Fibroblast of pulmonary artery (primary cell): ENCODE measurements at regions not wholly inside any gene's neighbourhood (a gene's known extent, or its start where the extent isn't known, plus 50 kb on each side); places are given as distances from the start of the nearest gene placed in this dataset.
A peak's percentile ranks its signal among the peaks of the same experiment; 100 is the strongest.

Source experiments
- DNase-seq: peaks from one replicate; pipeline ENCODE4 v3.0.0-alpha.2; 2010; ENCODE audit warnings: low read depth
- H3K4me3 ChIP-seq: replicated peaks from 2 replicates; pipeline ENCODE4 v1.5.1; 2011; ENCODE audit warnings: low read depth, mild to moderate bottlenecking, control low read depth, low read length, moderate library complexity
- TF ChIP-seq, protein P1 (sequence below): IDR thresholded peaks from 2 replicates; pipeline ENCODE4 v1.5.1; 2011; ENCODE audit warnings: mild to moderate bottlenecking, control low read depth, low read length, inconsistent platforms; ENCODE audit errors: missing control alignments

DNA sequence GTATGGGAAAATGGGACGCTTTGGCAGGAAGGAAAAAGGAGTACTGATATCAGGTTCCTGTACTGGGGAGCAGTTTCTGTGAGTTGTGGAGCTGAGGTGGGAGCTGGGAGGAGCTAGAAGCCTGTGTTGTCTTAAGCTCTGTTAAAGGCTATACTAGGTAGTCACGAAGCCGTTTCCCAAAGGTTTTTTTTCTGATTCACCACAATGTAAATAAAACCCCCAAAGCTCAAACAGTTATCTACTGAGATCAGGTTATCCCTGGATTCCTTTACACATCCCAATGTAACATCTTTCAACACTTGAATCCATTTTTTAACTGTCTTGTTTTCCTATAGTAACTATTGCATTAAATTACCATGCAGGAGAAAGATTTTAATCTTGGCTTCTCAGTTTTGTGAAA is 297.4 kb upstream of the SFRP2 start:
- DNase-seq = no peak
- TF ChIP-seq, protein P1, sequence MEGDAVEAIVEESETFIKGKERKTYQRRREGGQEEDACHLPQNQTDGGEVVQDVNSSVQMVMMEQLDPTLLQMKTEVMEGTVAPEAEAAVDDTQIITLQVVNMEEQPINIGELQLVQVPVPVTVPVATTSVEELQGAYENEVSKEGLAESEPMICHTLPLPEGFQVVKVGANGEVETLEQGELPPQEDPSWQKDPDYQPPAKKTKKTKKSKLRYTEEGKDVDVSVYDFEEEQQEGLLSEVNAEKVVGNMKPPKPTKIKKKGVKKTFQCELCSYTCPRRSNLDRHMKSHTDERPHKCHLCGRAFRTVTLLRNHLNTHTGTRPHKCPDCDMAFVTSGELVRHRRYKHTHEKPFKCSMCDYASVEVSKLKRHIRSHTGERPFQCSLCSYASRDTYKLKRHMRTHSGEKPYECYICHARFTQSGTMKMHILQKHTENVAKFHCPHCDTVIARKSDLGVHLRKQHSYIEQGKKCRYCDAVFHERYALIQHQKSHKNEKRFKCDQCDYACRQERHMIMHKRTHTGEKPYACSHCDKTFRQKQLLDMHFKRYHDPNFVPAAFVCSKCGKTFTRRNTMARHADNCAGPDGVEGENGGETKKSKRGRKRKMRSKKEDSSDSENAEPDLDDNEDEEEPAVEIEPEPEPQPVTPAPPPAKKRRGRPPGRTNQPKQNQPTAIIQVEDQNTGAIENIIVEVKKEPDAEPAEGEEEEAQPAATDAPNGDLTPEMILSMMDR = no peak
- no peak overlapping the region for H3K4me3 ChIP-seq

DNA sequence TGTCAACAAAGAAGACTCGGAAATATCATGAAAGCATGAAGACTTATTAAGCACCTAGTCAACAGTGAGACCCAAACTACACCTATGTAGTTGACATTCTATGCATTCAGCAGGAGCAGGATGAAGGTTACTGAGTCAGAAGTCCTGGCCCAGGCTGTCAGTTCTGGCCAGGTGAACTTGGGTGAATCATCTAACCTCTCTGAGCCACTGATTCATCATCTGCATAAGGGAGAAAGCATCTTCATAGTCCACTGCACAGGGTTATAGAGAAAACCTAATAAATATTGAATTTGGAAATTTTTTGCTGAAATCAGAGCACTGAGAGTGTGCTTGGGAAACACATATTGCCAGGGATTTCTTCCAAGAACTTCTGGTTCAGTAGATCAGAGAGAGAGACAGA is 296.0 kb upstream of the SFRP2 start:
- no peak for DNase-seq
- TF ChIP-seq, protein P1 = no peak
- H3K4me3 ChIP-seq = no peak overlapping the region

DNA sequence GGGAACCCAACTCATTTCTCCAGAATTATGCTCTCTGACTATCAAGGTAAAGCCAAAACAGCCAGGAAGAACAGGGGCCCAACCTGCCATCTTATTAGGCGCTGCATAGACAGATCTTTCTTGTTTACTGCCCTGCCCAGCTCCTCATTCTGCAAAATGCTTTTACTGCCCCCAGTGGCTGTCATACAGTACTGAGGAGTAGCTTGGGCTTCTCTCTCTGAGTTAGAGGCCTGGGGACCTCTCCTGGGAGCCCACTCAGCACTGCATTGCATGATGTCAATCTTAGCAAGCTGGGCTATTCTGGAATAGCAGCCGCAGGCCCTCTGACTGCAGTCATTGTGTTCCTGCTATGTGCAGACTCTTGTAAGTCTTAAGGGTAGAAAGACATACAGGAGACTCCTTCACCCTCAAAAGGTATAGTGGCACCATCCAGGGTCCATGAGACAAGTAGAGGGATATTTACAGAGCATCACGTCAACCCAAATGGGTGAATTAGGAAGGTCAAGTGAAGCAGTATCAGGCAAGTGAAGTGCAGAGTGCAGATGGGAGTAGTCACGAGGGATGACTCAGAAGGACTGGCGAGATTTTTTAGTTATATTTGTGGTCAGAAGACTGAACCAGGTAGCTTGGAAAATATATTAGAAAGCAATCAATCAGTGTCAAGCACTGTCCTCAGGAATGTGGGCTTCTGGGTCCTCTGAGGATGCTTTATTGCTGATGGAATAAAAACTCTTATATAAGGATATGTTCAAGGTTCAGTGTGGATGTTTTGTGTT is 294.1 kb upstream of the SFRP2 start:
- no peak overlapping the region for H3K4me3 ChIP-seq
- DNase-seq = no peak
- TF ChIP-seq, protein P1 = peak; percentile 19

DNA sequence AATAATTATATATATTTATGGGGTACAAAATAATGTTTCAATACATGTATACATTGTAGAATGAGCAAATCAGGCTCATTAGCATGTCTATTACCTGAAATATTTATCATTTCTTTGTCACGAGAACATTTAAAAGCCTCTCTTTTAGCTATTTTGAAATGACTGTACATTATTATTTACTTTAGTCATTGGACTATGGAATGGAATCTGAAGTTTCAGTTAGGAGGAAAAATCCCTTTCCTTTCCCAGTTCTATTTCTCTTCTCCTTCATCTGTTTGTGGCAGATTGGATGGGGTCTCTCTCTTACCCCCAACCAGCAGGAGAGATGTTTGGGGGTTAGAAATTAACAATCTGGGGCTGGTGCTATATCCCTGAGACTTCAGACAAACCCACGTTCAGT is 292.5 kb upstream of the SFRP2 start:
- DNase-seq = no peak
- no peak overlapping the region for H3K4me3 ChIP-seq
- TF ChIP-seq, protein P1 = no peak

DNA sequence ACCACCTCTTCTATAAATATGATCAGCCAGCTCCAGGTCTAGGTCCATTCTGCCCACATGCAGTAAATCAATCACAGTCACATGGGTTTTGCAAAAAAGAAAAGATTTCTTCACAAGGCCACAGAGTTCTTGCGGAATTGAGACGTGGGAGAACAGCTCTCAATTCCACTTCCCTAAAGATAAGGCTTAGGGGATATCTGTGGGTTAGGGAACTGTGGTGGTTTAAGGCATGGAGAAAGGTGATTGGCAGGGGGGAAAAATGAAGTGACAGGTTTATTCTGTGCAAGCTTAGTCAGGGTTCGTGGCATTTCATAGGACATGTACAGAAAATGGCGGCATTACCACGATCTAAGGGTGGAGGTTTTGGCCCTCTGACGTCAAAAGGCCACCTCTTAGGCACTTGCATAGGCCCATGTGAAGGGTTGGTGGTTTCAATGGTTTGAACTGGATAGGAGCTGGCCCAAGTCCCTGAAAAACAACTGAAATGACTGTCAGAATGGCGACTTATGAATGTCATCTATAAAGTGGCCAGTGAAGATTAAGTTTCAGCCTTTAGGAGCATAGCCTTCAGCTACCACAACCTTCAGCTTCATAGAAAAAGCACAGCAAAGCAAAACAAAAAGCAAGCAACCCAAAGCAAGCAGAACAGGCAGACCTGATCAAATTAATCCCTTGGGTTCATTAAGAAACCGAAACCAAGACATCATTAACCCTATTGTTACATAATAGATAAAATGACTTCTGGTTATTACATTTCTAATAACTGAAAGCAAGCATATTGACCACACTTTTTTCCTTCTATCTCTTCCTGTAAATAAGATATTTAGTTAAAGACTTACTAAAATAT is 289.8 kb upstream of the SFRP2 start:
- H3K4me3 ChIP-seq = no peak overlapping the region
- DNase-seq = no peak

DNA sequence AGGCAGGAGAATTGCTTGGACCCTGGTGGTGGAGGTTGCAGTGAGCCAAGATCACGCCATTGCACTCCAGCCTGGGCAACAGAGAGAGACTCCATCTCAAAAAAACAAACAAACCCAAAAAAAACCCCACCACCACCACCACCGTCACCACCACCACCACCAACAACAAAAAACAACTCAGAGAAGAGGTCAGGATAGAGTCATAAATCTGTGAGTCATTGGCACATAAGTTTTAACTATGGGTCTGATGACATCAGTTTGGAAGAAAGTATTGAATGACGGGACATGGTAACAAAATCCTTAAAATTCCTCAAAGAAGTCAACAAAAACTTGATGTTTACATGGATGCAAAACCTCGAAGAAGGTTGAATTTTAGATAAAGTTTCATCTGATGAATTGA is 288.0 kb upstream of the SFRP2 start:
- DNase-seq = peak; percentile 10
- TF ChIP-seq, protein P1 = no peak
- H3K4me3 ChIP-seq = no peak overlapping the region

More for the DNA sequence above, 289.8 kb upstream of the SFRP2 start:
- TF ChIP-seq, protein P1 = no peak
